Activated CD4-positive, alpha-beta T cell treated with anti-CD3 and anti-CD28 coated beads for 24 hours (primary cell): ENCODE measurements at regions not wholly inside any gene's neighbourhood (a gene's known extent, or its start where the extent isn't known, plus 50 kb on each side); places are given as distances from the start of the nearest gene placed in this dataset.

ENCODE experiments used
- DNase-seq, 2 donors: peaks; one replicate each; pipeline ENCODE4 v3.0.0-alpha.2; 2020; ENCODE audit warnings: low read depth in 2 of 2

DNA sequence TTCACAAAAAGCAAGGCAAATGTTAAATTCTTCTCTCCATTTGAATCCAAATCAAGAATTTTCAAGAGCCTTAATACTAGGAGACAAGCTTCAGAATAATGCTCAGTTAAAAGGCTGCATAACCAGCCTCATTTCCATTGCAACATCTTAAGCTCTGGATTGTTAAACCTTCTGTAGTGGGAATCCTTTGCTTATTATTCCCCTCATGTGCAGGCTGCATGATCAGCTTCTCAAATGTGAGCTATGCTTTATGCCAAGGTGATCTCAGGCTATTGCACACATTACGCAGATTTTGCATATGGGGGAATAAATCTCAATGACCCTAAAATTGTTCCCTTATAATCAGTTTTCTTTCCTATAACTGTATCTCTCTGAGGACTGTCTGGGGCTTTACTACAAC lies 71.7 kb upstream of the CCDC196 start:
- DNase-seq, result no peak

DNA sequence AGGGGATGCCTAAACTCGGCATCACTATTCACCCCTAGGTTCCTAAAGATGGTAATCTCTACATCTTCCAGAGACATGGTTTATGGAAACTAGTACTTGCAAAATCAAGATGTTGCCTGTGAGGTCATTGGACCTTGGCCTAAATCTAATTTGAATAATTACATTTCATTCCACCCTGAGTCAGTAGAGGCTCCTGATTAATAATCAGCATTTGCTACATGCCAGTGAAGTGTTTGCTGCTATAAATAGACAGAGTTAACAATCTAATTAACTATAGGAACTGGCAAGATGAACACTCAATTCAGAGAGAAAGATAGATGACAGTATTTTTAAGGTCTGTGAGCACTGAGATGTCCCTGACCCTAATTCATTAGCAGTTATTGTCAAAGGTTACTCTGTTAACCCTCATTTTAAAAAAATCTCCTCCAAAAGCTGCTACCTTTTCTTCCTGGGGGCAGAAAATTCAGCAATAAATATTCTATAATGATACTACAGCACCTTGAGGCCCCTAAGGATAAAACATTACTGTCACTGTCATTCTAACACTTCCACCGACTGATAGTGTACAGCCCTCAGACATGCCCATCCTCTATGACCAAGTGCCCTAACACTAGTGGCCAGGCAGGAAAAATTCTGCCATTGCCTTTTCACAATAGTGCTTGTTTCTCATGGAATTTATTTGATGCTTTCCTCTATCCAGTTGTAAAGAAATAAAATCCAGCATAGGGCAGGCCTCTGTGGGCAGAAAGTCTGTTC lies 65.7 kb upstream of the CCDC196 start:
- no peak for DNase-seq

DNA sequence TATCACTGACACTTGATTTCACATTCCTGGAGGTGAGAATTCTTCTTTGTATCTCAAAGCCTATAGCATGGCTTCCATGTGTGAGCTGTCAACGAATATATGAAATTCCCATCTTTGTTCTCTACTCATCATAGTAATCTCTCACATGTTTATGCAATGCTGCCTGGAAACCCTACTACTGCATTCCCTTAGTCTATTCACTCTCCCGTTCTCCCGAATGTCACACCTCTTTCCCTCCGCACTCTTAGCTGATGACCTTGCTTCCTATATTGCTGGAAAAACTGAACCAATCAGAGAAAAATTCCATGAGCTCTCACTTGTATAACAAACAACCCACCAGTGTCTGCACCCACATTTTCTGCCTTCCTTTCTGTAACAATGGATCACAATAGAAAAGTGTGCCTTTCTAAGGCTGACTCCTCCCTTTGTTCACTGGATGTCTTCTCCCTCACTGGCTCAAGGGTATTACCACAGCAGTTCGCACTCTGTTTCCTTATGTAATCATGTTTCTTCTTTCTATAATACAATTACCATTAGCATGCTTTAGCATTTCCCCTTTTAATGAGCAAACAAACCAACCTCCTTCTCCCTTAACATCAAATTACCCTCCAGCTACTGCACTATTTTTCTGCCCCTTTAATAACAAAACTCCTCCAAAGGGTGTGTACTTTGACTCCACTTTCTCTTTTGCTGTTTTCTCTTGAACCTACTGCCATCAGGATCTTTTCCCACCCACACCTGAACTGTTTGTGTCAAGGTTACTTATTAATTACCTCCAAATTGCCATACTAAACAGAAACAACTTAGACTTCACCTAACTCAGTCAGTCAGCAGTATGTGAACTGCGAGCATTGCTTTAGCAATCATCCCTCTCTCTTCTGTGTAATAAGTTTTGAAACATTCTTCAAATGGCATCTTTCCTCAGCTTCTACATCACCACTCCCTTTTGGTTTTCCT lies 63.9 kb upstream of the CCDC196 start:
- DNase-seq, result no peak

DNA sequence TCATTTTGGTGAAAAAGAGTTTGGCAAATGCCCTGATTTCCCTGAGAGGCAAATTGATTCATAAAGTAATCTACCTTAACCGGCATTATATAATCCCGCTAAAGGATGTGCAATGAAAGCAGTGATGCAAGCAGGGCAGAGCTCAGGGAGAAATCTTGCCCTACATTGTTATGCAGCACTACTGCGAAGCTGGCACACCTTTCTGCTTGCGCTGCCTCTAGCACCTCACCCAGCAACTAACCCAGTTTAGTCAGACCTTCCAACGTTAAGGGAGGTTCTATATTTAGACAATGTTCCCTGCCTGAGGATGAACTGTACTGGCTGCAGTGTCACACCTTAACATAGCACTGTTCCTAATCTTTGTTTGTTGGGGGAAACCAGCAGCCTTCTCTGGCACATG lies 60.8 kb upstream of the CCDC196 start:
- DNase-seq, result no peak

DNA sequence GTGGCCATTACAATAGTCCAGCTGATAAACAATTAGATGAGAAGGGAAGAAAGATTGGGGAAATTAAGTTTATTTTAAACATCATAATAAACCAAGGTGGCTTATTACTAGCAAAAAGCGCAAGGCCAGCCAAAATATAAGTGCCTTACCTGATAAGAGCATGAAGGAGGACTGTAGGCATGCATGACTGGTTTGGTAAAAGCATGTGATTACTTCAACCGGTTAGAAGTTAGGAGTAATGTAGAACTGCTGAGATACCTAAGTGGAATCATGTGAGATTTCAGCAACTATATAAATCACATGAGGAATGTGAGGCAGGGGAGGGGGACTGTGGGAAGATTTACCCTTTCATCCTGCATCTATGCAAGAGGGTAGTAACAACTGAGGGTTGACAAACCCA lies 59.7 kb upstream of the CCDC196 start:
- no peak for DNase-seq

DNA sequence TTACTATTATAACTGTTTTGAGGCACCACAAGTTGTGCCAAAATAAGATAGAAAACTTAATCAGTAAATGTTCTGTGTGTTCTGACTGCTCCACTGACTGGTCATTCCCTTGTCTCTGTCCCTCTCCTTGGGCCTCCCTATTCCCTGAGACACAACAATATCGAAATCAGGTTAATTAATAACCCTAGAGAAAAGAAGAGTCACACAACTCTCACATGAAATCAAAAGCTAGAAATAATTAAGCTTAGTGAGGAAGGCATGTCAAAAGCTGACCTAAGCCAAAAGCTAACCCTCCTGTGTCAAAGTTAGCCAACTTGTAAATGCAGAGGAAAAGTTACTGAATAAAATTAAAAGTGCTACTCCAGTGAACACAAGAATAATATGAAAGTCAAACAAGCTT lies 53.8 kb upstream of the CCDC196 start:
- DNase-seq, result no peak

DNA sequence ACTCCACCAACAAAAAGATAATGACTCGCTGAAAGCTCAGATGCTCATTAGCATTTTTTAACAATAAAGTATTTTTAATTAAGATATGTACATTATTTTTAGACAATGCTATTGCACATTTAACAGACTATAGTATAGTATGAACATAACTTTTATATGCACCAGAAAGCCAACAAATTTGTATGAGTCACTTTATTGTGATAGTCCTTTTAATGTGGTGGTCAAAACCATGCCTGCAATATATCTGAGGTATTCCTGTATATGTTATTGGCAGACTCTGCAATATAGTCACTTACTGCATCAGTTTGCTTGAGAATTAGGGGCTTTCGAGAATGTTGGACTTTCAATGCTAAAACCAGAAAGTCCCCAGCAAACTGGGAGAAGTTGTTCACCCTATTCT lies 51.7 kb upstream of the CCDC196 start:
- DNase-seq, result no peak

DNA sequence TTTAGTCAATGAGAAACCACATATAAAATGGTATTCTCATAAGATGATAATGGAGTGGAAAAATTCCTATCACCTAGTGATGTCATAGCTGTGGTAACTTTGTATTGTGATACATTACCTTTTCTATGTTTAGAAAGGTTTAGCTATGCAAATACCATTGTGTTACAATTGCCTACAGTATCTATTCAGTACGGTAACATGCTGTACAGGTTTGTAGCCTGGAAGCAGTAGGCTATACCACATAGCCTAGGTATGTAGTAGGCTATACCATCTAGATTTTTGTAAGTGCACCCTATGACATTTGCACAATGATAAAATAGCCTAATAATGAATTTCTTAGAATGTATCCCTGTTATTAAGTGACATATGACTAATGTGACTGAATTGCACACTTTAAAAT lies 50.5 kb upstream of the CCDC196 start:
- no peak for DNase-seq
